ENCODE measurements at regions not wholly inside any gene's neighbourhood (a gene's known extent, or its start where the extent isn't known, plus 50 kb on each side); places are given as distances from the start of the nearest gene placed in this dataset.
"Not testable (repeated sequence)": the region's sequence is repeated elsewhere in the genome, so short reads cannot be mapped to it uniquely, and the experiment has no call there.

DNA sequence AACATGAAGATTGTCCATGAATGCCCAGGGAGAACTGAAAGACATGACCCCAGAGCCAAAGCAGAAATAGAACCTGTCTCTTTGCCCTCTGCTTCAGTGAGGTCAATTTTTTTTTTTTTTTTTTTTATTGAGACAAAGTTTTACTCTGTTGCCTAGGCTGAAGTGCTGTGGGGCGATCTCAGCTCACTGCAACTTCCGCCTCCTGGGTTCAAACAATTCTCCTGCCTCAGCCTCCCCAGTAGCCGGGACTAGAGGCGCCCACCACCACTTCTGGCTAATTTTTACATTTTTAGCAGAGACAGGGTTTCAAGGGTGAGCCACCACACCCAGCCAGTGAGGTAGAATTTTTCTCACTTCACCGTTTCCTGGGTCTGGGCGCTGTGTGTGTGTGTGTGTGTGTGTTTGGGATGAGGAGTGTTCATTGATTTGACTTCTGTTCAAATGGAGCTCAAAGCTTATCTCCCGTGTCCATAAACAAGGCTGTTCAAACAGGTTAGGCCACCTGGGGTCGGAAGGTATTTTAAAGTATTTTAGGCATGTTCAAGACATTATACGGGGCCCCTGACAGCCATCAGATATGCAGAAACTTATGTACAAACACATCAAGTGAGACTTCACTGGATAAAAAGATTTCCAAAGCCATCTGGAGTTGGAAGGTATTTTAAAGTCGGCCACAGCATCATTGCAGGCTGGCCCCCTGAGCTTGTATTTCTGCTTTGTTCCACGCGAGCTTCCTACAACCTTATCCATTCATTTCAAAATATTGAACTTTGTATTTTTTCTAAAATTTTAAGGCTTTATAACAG is 93.8 kb downstream of the MAP3K8 start:
- Histone ChIP-seq H3K36me3 (ENCODE audit: insufficient read depth, low read length) (no peaks in the 10 kb centered on the region), H3K27ac (ENCODE audit: low read length) (peak overlapping the region; percentile 21; the same call in 1 of the 2 replicates), H3K4me3 (ENCODE audit: low read length) (no peak overlapping the region), H3K27me3 (ENCODE audit: low read length) (no peaks in the 10 kb centered on the region), H3K4me1 (ENCODE audit: low read length) (peaks cover 56% of the 10 kb centered on the region), H3K9me2 (replicated peaks; ENCODE audit: insufficient read depth, low read length) (no peaks in the 10 kb centered on the region), H2AFZ (ENCODE audit: low read length) (no peak overlapping the region), H3K9ac (ENCODE audit: low read length) (no peak overlapping the region), H3K79me2 (ENCODE audit: low read length) (no peaks in the 10 kb centered on the region), H4K20me1 (ENCODE audit: insufficient read depth, low read depth, low read length) (no peaks in the 10 kb centered on the region), H3K4me2 (ENCODE audit: low read depth, low read length, poor library complexity, severe bottlenecking) (no peak overlapping the region), H3K9me3 (ENCODE audit: low read length) (no peaks in the 10 kb centered on the region)
- no peak for DNase-seq

DNA sequence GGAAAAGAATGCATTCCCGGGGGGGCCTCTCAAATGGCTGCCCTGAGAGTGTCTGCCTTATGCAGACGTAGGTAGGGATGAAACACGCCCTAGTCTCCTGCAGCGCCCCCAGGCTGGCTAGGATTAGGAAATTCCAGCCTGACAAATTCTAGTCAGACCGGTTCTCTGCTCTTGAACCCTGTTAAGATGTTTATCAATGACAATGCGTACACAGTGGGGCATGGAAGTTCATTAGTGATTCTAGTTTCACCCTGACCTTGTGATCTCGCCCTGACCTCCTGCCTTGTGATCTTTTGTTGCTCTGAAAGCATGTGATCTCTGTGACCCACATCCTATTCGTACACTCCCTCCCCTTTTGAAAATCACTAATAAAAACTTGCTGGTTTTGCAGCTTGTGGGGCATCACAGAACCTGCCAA is 88.7 kb downstream of the MAP3K8 start:
- not testable (repeated sequence) for H3K9ac ChIP-seq (ENCODE audit: low read length); H3K9me2 ChIP-seq (replicated peaks; ENCODE audit: insufficient read depth, low read length); H3K9me3 ChIP-seq (ENCODE audit: low read length); DNase-seq; H3K27me3 ChIP-seq (ENCODE audit: low read length); H4K20me1 ChIP-seq (ENCODE audit: insufficient read depth, low read depth, low read length); H3K4me2 ChIP-seq (ENCODE audit: low read depth, low read length, poor library complexity, severe bottlenecking); H3K4me3 ChIP-seq (ENCODE audit: low read length); H3K36me3 ChIP-seq (ENCODE audit: insufficient read depth, low read length); H2AFZ ChIP-seq (ENCODE audit: low read length); H3K27ac ChIP-seq (ENCODE audit: low read length); H3K79me2 ChIP-seq (ENCODE audit: low read length)
- H3K4me1 ChIP-seq (ENCODE audit: low read length) = peaks cover 27% of the 10 kb centered on the region

DNA sequence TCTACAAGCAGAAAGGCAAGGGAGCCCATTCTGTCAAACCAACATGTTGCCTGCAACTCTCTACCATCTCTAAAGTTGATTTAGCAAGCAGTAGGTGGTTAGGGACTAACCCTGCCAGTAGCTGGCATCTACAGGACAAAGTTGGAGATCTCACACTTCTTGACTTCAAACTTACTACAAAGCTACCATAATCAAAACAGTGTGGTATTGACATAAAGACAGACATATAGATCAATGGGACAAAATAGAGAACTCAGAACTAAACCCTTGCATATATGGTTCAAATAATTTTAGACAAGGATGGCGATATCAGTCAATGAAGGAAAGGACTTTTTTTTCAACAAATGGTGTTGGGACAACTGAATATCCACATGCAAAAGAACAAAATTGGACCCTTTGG is 84.9 kb downstream of the MAP3K8 start:
- Histone ChIP-seq H3K4me1 (ENCODE audit: low read length) (peaks cover 17% of the 10 kb centered on the region), H3K27ac (ENCODE audit: low read length) (no peak overlapping the region), H3K79me2 (ENCODE audit: low read length) (no peaks in the 10 kb centered on the region), H3K4me2 (ENCODE audit: low read depth, low read length, poor library complexity, severe bottlenecking) (no peak overlapping the region), H3K9me2 (replicated peaks; ENCODE audit: insufficient read depth, low read length) (no peaks in the 10 kb centered on the region), H3K4me3 (ENCODE audit: low read length) (no peak overlapping the region), H3K36me3 (ENCODE audit: insufficient read depth, low read length) (no peaks in the 10 kb centered on the region), H3K27me3 (ENCODE audit: low read length) (no peaks in the 10 kb centered on the region), H3K9ac (ENCODE audit: low read length) (no peak overlapping the region), H4K20me1 (ENCODE audit: insufficient read depth, low read depth, low read length) (no peaks in the 10 kb centered on the region), H3K9me3 (ENCODE audit: low read length) (no peaks in the 10 kb centered on the region), H2AFZ (ENCODE audit: low read length) (no peak overlapping the region)
- no peak for DNase-seq
